Naive thymus-derived CD8-positive, alpha-beta T cell (primary cell): ENCODE measurements at regions not wholly inside any gene's neighbourhood (a gene's known extent, or its start where the extent isn't known, plus 50 kb on each side); places are given as distances from the start of the nearest gene placed in this dataset.
"Not testable (repeated sequence)": the region's sequence is repeated elsewhere in the genome, so short reads cannot be mapped to it uniquely, and the experiment has no call there.

Source experiments
- ATAC-seq, 2 donors: fragments of 150-1000 bp; cut with Tn5 transposase in 1 of 2; sonication (Bioruptor Pico), chemical (Tn5 transposase) in 1 of 2; 1 replicate in 1 of 2; 2 replicates in 1 of 2; pipeline ENCODE4 v1.10.0; 2021; ENCODE audit warnings: mild to moderate bottlenecking in 2 of 2, moderate library complexity in 2 of 2
- POLR2A ChIA-PET: fragments of 350-600 bp; sonication (Branson Sonifier 250); formaldehyde crosslinking; loops from one replicate; lab custom pipeline; 2021; ENCODE audit warnings: antibody characterized with exemption; lab: Charles Lee
- DNase-seq, 10 donors: peaks; one replicate each; pipeline versions ENCODE4 v3.0.0 to v3.0.0-alpha.2; 2020 to 2022
- H3K27ac Mint-ChIP-seq, 10 donors: one replicate each; pipeline ENCODE4 v1.8.0; 2020 to 2022; ENCODE audit warnings: mild to moderate bottlenecking in 10 of 10, mixed read lengths in 10 of 10, moderate library complexity in 4 of 10, inconsistent platforms in 1 of 10
- H3K27me3 Mint-ChIP-seq, 5 donors: one replicate each; pipeline ENCODE4 v1.8.0; 2021 to 2022; ENCODE audit warnings: mixed read lengths in 5 of 5
- H3K36me3 Mint-ChIP-seq, 3 donors: one replicate each; pipeline ENCODE4 v1.8.0; 2020 to 2022; ENCODE audit warnings: mixed read lengths in 3 of 3, mild to moderate bottlenecking in 2 of 3, inconsistent platforms in 1 of 3
- H3K4me1 Mint-ChIP-seq, 4 donors: one replicate each; pipeline ENCODE4 v1.8.0; 2021 to 2022; ENCODE audit warnings: mixed read lengths in 4 of 4
- H3K4me3 Mint-ChIP-seq, 10 donors: one replicate each; pipeline ENCODE4 v1.8.0; 2020 to 2022; ENCODE audit warnings: mild to moderate bottlenecking in 10 of 10, mixed read lengths in 10 of 10, moderate library complexity in 6 of 10, inconsistent platforms in 1 of 10
- H3K9me3 Mint-ChIP-seq, 9 donors: one replicate each; pipeline ENCODE4 v1.8.0; 2020 to 2022; ENCODE audit warnings: mixed read lengths in 9 of 9, mild to moderate bottlenecking in 3 of 9, inconsistent platforms in 1 of 9, moderate library complexity in 1 of 9

DNA sequence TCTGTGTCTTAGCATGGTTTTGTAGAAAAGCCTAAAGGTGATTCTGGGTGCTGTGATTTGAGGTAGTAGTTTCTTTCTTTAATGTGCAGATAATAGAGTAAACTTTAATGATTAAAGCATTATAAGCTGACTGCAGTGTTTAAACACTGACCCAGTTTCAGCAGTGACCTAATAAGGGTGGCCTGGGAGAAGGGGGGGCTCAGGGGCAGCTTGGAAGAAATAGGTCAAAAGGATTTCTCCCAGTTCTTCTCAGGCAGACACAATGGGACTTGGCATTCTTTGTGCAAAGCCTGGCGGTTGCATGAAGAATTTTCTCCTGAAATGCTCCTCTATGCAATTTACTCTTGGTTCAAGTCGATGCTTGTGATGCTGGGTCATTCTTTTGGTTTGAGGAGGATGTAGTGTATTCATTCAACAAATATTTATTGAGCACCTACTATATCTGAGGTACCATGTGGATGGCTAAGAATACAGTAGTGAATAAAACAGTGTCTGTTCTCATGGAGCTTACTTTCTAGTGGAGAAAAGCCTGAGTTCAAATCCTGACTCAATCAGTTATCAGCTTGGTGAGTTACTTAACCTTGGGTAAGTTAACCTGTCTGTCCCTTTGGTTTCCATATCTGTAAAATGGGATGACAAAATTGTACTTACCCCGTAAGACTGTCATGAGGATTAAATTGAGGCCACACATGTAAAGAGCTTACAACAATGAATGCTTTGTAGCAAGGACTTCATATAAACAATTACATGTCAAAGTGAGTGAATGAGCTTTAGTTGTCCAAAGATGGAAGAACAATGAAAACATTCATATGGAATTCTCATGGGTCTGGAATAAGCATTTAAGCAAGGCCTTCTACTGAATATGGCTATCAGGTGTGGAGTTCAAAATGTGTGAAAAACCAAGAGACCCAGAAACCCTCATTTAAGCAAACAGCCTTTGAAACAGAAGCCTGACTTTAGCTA, 210.2 kb downstream of the KCNRG start:
- H3K36me3 Mint-ChIP-seq: no peaks in the 10 kb centered on the region
- H3K27me3 Mint-ChIP-seq: peaks cover 0 to 5% (median 0%) of the 10 kb centered on the region in 5 donors
- ATAC-seq (no peak), DNase-seq (no peak)
- no peaks in the 10 kb centered on the region for H3K9me3 Mint-ChIP-seq
- peaks cover 0 to 30% (median under 1%) of the 10 kb centered on the region in 4 donors for H3K4me1 Mint-ChIP-seq
- H3K4me3 Mint-ChIP-seq: no peak overlapping the region
- POLR2A ChIA-PET: interaction anchor here (0.6 kb wide), 1 partner anchor 683 kb away, joined by 3 read pairs; no protein-coding TSS in a partner anchor
- no peak overlapping the region for H3K27ac Mint-ChIP-seq

DNA sequence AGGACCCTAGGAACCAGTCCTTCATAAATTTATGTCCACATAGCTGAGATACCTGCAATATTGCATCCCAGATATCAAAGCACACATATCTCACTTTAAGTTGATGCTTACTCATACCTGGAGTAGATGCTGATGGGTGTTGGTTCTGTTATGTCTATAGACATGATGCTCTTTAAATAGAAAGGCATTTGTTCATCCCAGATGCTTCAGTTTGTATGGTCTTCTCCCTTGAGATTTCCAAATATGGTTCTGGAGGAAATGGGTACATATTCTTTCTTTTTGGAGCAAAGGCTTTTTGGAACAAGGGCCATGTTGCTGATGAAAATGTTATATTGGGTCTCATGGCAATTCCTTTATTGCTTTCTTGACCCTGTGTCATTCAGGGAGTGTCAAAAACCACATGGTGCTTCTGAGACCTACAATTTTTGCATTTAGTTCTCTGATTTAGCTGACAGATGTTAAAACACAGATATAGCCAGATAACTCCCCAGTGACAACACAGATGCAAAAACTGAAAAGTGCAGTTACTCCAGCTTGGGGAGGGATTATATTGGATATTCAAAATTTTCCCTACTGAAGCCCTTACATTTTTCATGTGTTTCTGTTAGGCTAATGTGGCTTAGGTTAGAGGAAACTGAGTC, 211.4 kb downstream of the KCNRG start:
- H3K27me3 Mint-ChIP-seq: peaks cover 0 to 2% (median 0%) of the 10 kb centered on the region in 5 donors
- POLR2A ChIA-PET: interaction anchor here (0.6 kb wide), 1 partner anchor 682 kb away, joined by 3 read pairs; no protein-coding TSS in a partner anchor

DNA sequence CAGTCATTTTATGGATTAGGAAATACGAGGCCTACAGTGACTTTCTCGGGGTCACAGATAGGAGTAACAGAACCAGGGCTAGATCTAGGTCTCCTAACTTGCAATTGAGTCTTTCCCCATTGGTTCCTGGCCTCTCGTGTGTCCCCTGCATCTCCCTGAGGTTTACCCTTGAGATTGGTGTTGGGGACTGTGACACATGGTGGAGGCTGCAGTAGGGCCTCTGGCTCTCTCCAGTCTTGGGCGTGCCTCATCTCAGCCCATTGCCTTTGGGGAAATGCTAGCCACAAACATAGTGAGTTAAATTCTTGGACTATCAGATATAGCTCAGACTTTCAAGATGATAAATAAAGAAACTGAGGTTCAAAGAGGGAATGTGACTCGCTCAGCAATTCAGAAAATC, 212.1 kb downstream of the KCNRG start:
- Mint-ChIP-seq H3K36me3 (no peaks in the 10 kb centered on the region), H3K27me3 (peaks cover 0 to 2% (median 0%) of the 10 kb centered on the region in 5 donors), H3K4me1 (peaks cover 0 to 28% (median under 1%) of the 10 kb centered on the region in 4 donors), H3K9me3 (no peaks in the 10 kb centered on the region), H3K27ac (no peak overlapping the region), H3K4me3 (no peak overlapping the region)
- POLR2A ChIA-PET: no interaction called here
- no peak for DNase-seq
- ATAC-seq: no peak

More for the DNA sequence above, 211.4 kb downstream of the KCNRG start:
- Mint-ChIP-seq H3K36me3 (no peaks in the 10 kb centered on the region), H3K27ac (no peak overlapping the region), H3K4me3 (no peak overlapping the region), H3K4me1 (peaks cover 0 to 29% (median under 1%) of the 10 kb centered on the region in 4 donors), H3K9me3 (no peaks in the 10 kb centered on the region)
- ATAC-seq: no peak
- no peak for DNase-seq

DNA sequence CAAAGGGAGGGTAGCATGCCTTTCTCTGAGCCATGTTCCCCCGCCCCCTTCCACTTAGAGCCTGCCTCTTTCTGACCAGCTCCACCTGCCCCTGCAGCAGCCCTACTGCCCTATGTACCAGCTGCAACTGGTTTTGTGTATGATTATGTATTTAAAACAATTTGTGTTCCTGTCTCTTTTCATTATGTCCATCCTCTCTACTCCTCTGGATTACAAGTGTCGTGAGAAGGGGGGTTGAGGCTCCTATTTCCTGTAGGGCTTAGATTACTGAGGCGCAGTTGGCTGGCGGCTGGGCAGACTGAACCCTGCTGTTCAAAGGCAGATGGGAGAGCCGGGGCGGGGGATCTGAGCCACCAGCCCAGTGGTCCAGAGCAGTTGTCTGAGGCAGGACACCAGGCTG, 213.3 kb downstream of the KCNRG start:
- no peak overlapping the region for H3K4me3 Mint-ChIP-seq
- DNase-seq (no peak), ATAC-seq (no peak)
- H3K9me3 Mint-ChIP-seq: peaks cover 0 to 4% (median 0%) of the 10 kb centered on the region in 9 donors
- H3K4me1 Mint-ChIP-seq: peaks cover 0 to 23% (median under 1%) of the 10 kb centered on the region in 4 donors
- no peak overlapping the region for H3K27ac Mint-ChIP-seq
- no peaks in the 10 kb centered on the region for H3K27me3 Mint-ChIP-seq
- POLR2A ChIA-PET: no interaction called here
- no peaks in the 10 kb centered on the region for H3K36me3 Mint-ChIP-seq

DNA sequence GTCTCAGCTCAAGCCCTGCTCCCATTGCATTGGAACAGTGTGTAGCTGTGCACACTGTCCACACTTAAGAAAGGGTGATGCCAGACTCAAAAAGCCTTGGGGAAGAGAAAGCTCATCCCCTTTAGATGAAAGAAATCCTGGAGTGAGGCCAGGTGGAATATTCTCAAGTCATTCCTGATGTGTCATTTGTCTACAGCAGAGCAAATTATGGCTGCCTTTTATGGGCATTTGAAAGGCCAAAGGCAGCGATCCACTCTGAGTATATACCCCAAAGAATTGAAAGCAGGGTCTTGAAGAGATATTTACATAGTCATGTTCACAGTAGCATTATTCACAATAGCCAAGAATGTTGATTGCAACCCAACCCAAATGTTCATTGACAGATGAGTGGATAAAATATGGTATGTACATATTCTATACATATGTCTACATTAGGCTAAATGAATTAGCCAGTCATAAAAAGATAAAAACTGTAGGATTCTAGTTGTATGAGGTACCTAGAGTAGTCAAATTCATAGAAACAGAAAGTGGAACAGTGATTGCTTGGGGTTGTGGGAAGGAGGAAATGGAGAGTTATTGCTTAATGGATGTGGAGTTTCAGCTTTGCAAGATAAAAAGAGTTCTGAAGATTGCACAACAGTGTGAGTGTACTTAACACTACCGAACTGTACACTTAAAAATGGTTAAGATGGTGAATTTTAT, 214.9 kb downstream of the KCNRG start:
- peaks cover 0 to 4% (median 0%) of the 10 kb centered on the region in 9 donors for H3K9me3 Mint-ChIP-seq
- DNase-seq (no peak), ATAC-seq (no peak)
- no peak overlapping the region for H3K4me3 Mint-ChIP-seq
- H3K27ac Mint-ChIP-seq: peak overlapping the region in 1 of 10 donors; percentile 11
- POLR2A ChIA-PET: no interaction called here
- no peaks in the 10 kb centered on the region for H3K27me3 Mint-ChIP-seq
- peaks cover 0 to 22% (median under 1%) of the 10 kb centered on the region in 4 donors for H3K4me1 Mint-ChIP-seq
- H3K36me3 Mint-ChIP-seq: no peaks in the 10 kb centered on the region

DNA sequence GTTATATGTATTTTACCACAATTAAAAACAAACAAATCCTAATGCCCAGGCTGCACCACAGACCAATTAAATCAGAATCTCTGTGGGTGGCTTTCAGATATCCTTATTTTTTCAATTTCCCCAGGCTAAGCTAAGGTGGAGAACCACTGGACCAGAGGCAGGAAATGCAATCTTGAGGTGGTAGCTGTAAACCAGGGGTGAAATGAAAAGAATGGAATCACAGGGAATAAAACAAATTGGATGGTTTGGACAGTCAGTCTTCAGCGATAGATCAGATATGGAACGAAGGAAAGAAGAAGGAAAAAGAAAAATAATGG, 215.4 kb downstream of the KCNRG start:
- POLR2A ChIA-PET: no interaction called here
- Mint-ChIP-seq H3K4me3 (no peak overlapping the region), H3K4me1 (peaks cover 0 to 27% (median 2%) of the 10 kb centered on the region in 4 donors), H3K9me3 (peaks cover 0 to 4% (median 0%) of the 10 kb centered on the region in 9 donors), H3K27me3 (no peaks in the 10 kb centered on the region), H3K36me3 (no peaks in the 10 kb centered on the region), H3K27ac (peak overlapping the region in 1 of 10 donors; percentile 11)
- no peak for ATAC-seq
- no peak for DNase-seq

DNA sequence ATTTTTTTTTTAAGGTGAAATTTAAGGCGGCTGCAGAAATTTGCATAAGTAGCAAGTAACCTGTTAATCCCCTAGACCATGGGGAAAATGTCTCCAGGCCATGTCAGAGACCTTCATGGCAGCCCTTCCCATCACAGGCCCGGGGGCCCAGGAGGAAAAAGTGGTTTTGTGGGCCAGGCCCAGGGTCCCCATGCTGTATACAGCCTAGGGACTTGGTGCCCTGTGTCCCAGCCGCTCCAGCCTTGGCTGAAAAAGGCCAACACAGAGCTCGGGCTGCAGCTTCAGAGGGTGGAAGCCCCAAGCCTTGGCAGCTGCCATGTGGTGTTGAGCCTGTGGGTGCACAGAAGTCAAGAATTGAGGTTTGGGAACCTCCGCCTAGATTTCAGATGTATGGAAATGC, 218.3 kb downstream of the KCNRG start:
- POLR2A ChIA-PET, ATAC-seq, H3K27ac Mint-ChIP-seq, H3K27me3 Mint-ChIP-seq, H3K9me3 Mint-ChIP-seq, H3K4me3 Mint-ChIP-seq, H3K36me3 Mint-ChIP-seq, DNase-seq: not testable (repeated sequence)
- peaks cover 0 to 29% (median 2%) of the 10 kb centered on the region in 4 donors for H3K4me1 Mint-ChIP-seq

DNA sequence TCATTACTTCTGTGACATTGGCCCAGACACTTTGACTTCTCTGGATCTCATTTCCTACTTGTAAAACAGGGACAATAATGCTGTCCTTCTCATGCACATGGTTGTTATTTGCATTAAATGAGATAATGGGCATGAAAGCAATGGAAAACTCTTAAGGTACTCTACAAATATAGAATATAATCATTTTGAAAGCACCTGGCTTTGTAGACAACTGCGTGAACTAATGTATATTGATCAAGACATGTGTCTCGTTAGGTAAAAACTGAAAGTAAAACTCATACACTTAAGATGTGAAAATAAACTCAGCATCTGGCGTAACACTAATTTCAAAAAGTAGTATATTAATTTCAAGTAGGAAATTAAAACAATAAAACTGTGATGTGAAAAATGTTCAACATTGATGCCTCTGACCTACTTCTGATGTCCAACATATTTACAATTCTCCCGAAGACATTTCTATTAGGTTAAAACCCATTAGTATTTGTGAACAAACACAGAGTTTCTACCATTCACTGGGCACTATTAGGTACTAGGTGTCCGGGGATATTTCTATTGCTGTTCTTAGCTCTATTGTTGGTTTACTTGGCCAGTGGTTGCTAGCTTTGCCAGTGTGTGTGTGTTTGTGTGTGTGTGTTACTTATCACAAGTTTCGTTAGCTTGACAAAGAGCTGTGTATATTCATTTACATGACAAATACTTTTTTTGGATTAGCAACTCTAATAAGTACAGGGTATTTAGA, 220.5 kb downstream of the KCNRG start:
- DNase-seq (no peak), ATAC-seq (no peak)
- POLR2A ChIA-PET: interaction anchor here (0.6 to 0.7 kb wide), 3 partner anchors 13 to 397 kb away, joined by 3 to 4 read pairs (median 3); no protein-coding TSS in a partner anchor
- no peaks in the 10 kb centered on the region for H3K27me3 Mint-ChIP-seq
- no peaks in the 10 kb centered on the region for H3K36me3 Mint-ChIP-seq
- peak overlapping the region in 4 of 10 donors; percentile 2 to 75 (median 29) for H3K4me3 Mint-ChIP-seq
- peaks cover 0 to 4% (median 0%) of the 10 kb centered on the region in 9 donors for H3K9me3 Mint-ChIP-seq
- peaks cover 0 to 18% (median 1%) of the 10 kb centered on the region in 4 donors for H3K4me1 Mint-ChIP-seq
- peak overlapping the region in 3 of 10 donors; percentile 6 to 82 (median 71) for H3K27ac Mint-ChIP-seq

DNA sequence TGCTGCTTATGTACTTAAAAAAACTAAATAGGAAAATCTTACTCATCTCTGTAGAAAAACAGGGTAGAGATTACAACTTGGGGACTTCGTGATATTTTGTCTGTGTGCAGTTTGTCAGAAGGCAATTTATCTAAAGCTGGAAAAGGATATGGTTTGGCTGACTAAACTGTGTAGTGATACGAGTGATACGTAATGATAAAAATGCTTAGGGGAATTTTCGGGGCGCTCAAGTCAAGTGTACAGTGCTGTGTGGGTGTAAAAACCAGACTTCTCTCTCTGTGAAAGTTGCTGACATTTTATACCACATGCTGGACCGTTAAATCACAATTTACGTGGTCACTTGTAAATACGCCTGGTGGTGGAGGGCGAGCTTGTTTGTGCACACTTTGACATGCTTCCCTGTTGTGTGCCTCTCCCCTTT, 221.7 kb downstream of the KCNRG start:
- ATAC-seq (no peak), DNase-seq (no peak)
- H3K36me3 Mint-ChIP-seq: no peaks in the 10 kb centered on the region
- POLR2A ChIA-PET: interaction anchor here (0.8 kb wide), 1 partner anchor 112 kb away, joined by 3 read pairs; no protein-coding TSS in a partner anchor
- peaks cover 0 to 4% (median 0%) of the 10 kb centered on the region in 9 donors for H3K9me3 Mint-ChIP-seq
- peak overlapping the region in 2 of 10 donors; percentile 46 to 82 for H3K27ac Mint-ChIP-seq
- H3K4me1 Mint-ChIP-seq: peaks cover 0 to 16% (median 1%) of the 10 kb centered on the region in 4 donors
- no peaks in the 10 kb centered on the region for H3K27me3 Mint-ChIP-seq
- H3K4me3 Mint-ChIP-seq: peak overlapping the region in 5 of 10 donors; percentile 5 to 75 (median 36)

DNA sequence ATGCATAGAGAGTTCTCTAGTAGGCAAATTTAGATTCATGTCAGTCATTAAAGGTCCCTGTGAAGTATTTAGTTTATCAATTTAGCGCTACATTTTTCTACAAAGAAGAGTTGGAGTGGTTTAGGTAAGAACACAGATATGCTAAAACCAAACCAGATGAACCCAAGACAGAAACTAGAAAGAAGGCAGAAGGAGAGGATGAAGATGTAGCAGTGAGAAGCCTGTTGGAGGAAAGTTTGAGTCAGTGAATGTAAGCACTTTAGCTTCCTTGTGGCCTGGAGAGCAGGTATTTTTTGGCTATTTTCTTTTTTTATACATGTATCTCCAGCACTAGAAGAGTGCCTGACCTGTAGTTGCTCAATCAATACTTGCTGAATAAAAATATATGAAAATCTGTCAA, 223.7 kb downstream of the KCNRG start:
- H3K4me3 Mint-ChIP-seq: no peak overlapping the region
- POLR2A ChIA-PET: no interaction called here

DNA sequence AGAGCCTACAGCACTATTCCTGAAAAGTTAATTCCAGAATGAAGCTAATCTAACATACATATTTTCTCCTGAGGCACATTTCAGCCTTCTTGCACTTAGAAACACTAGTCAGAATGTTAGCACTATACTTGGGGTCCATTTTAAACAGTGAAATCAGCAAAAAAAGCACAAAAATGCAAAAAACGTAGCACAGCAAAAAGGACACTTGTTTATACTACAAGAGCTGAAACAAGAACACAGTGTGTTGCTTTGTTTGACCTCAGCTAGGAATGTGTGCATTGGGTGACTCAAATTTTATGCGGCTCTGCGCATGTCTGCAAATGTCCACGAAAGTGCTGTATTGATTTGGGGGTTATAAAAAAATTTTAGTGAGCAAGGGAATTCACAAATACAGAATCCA, 226.2 kb downstream of the KCNRG start:
- Mint-ChIP-seq H3K4me3 (no peak overlapping the region), H3K36me3 (no peaks in the 10 kb centered on the region), H3K27ac (no peak overlapping the region), H3K9me3 (no peaks in the 10 kb centered on the region), H3K4me1 (peaks cover 0 to 21% (median 0%) of the 10 kb centered on the region in 4 donors), H3K27me3 (peaks cover 0 to 1% (median 0%) of the 10 kb centered on the region in 5 donors)
- DNase-seq (no peak), ATAC-seq (no peak)
- POLR2A ChIA-PET: no interaction called here

More for the DNA sequence above, 223.7 kb downstream of the KCNRG start:
- DNase-seq (no peak), ATAC-seq (no peak)
- no peaks in the 10 kb centered on the region for H3K36me3 Mint-ChIP-seq
- no peak overlapping the region for H3K27ac Mint-ChIP-seq
- peaks cover 0 to 16% (median 1%) of the 10 kb centered on the region in 4 donors for H3K4me1 Mint-ChIP-seq
- H3K9me3 Mint-ChIP-seq: no peaks in the 10 kb centered on the region
- H3K27me3 Mint-ChIP-seq: no peaks in the 10 kb centered on the region

DNA sequence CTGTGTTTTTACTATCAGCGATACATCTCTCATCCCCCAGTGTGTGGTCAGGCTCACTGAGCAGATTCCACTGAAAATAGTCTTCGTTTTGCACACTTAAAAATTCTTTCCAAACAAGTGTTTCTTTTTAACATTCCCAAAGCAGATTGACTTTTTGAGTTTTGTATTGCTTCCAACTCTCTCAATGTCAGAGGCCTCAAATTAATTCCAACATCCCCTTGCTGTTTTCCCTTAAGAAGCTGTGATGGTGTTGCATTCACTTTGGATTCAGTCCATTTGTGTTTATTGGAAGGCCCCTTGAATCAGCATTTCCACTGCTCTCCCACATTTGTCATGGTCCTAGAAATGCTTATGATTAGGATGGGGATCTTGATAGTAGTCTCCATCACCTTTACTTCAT, 228.7 kb downstream of the KCNRG start:
- no peak overlapping the region for H3K27ac Mint-ChIP-seq
- POLR2A ChIA-PET: no interaction called here
- no peak for ATAC-seq
- peaks cover 0 to 19% (median 2%) of the 10 kb centered on the region in 4 donors for H3K4me1 Mint-ChIP-seq
- H3K9me3 Mint-ChIP-seq: no peaks in the 10 kb centered on the region
- peaks cover 0 to 3% (median 0%) of the 10 kb centered on the region in 5 donors for H3K27me3 Mint-ChIP-seq
- no peak overlapping the region for H3K4me3 Mint-ChIP-seq
- DNase-seq: no peak
- no peaks in the 10 kb centered on the region for H3K36me3 Mint-ChIP-seq
